Neural progenitor cell (in vitro differentiated cells): ENCODE measurements at regions not wholly inside any gene's neighbourhood (a gene's known extent, or its start where the extent isn't known, plus 50 kb on each side); places are given as distances from the start of the nearest gene placed in this dataset.

ENCODE experiments used
- EZH2 ChIP-seq: fragments of 200-600 bp; sonication (generic); IDR thresholded peaks from 2 replicates; pipeline ENCODE4 v1.6.1; 2017; ENCODE audit warnings: antibody characterized with exemption, mild to moderate bottlenecking, moderate library complexity
- EZH2phosphoT487 ChIP-seq: fragments of 200-600 bp; sonication (generic); IDR thresholded peaks from 2 replicates; pipeline ENCODE4 v1.6.1; 2017; ENCODE audit warnings: antibody characterized with exemption
- TF ChIP-seq, protein P1 (sequence below): fragments of 200-600 bp; sonication (generic); IDR thresholded peaks from 2 replicates; pipeline ENCODE4 v1.5.1; 2017; ENCODE audit warnings: antibody characterized with exemption, mild to moderate bottlenecking

GRCh38 chr9:14424289-14424688 is 110.3 kb upstream of the NFIB start:
- TF ChIP-seq, protein P1, sequence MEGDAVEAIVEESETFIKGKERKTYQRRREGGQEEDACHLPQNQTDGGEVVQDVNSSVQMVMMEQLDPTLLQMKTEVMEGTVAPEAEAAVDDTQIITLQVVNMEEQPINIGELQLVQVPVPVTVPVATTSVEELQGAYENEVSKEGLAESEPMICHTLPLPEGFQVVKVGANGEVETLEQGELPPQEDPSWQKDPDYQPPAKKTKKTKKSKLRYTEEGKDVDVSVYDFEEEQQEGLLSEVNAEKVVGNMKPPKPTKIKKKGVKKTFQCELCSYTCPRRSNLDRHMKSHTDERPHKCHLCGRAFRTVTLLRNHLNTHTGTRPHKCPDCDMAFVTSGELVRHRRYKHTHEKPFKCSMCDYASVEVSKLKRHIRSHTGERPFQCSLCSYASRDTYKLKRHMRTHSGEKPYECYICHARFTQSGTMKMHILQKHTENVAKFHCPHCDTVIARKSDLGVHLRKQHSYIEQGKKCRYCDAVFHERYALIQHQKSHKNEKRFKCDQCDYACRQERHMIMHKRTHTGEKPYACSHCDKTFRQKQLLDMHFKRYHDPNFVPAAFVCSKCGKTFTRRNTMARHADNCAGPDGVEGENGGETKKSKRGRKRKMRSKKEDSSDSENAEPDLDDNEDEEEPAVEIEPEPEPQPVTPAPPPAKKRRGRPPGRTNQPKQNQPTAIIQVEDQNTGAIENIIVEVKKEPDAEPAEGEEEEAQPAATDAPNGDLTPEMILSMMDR: no peak
- TF ChIP-seq EZH2: no peak
- TF ChIP-seq EZH2phosphoT487: no peak
